H4 (cell line): ENCODE measurements at regions not wholly inside any gene's neighbourhood (a gene's known extent, or its start where the extent isn't known, plus 50 kb on each side); places are given as distances from the start of the nearest gene placed in this dataset.

Experiments used
- DNase-seq: peaks from one replicate; pipeline ENCODE4 v3.0.0-alpha.2; 2015; ENCODE audit warnings: low spot score

DNA sequence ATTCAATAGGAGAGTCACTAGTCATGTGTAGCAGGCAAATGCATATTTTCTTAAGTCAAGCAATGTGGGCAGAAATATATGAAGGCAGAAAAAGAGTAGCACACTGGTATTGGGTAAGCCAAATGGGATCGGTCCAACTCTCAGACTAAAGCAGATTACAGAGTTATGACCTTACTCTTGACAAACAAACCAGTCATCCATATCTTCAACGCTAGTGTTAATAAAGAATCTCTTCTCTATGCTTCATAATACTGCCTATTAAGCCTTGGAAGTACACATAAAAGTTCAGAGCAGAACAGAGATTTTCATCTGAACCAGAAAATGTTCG lies 320.2 kb upstream of the JARID2 start:
- no peak for DNase-seq

GRCh38 chr6:14927398-14927797 lies 318.5 kb upstream of the JARID2 start:
- no peak for DNase-seq

GRCh38 chr6:14929291-14929690 lies 316.6 kb upstream of the JARID2 start:
- no peak for DNase-seq

GRCh38 chr6:14930366-14930989 lies 315.4 kb upstream of the JARID2 start:
- DNase-seq, result no peak

DNA sequence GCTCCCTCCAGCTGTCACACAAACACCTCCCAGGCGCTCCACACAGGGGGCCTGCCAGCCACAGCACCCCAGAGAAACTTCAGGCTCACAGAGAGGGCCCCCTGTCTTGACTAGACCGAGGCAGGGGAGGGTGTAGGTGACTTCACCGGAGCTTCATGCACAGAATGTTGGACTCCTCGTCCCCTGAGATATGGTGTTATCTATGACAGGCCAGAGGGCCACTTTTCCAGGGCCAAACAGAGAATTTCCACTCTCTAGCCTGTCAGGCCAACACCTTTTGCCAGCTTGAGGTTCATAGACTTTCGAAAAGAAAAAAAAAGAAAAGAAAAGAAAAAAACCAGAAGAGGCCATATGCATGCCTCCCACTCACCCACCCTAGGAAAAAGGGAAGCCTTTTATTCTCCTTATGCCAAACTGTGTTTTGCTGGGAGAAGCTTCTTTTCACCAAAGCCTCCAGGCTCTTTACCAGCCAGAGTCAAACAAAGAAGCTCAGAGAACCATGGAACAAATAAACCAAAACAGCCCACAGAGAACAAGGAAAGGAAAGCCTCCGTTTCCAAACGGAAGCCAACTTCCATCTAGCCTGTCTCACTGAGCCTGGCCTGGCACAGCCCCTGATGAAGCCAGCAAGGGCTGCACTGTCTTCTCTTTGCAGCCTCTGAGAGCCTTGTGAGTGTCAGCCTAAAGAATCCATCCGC lies 313.2 kb upstream of the JARID2 start:
- DNase-seq, result no peak

DNA sequence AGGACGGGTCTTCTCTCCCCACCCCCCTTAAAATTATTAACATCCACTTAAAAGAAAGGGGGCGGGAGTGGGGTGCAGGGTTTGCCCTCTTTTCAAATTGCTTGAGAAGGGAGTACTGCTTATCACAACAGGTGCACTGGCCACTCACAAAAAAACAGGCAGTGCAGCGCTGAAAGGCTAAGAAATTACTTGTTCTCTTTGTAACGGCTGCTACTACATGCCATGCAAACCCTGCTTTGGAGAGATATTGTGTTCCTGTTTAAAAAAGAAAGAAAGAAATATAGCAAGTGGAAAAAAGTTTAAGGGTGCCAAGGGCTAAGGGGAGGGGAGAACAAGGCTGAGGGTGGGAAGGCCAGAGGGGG lies 312.7 kb upstream of the JARID2 start:
- no peak for DNase-seq

DNA sequence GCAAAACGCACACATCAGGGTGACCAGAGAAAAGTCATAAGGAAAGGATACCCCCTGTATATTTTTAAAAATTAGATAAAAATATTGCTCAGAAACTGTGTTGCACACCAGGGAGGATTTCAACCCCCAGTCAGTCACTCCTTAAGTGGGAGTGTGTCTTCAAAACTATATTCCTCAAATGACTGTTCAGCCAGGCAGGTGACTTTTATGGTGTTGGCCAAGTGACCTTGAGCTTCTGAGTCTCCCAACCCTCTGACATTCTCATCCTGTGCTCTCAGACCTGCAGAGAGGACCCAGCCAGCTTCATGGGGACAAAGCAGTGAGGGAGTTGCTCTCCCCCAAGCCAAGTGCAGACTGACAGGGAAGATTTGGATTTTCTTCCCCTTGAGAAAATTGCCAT lies 311.9 kb upstream of the JARID2 start:
- DNase-seq, result no peak

GRCh38 chr6:14934844-14935243 lies 311.0 kb upstream of the JARID2 start:
- no peak for DNase-seq

GRCh38 chr6:14936861-14937260 lies 309.0 kb upstream of the JARID2 start:
- DNase-seq, result no peak

DNA sequence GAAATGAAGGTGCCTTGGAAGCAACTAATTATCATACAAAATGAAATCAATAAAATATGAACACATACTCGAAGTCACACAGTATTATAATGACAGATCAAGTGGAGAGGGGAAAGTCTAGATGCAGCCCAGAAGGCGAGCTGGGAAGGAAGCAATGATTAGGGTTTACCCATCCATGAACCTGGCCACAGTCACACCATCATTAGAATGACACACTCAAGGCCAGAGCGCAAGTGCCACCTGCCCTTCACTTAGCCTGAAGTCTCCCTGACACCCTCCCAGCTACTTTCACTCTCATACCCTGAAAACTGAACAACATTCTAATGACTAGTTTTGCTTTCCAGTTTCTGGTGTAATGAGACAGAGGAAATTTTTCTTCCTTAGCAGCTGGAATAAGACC lies 302.8 kb upstream of the JARID2 start:
- no peak for DNase-seq

- no peak for DNase-seq
Observed at GRCh38 chr6:14944593-14944992, 301.3 kb upstream of the JARID2 start.

GRCh38 chr6:14945461-14946185 lies 300.2 kb upstream of the JARID2 start:
- DNase-seq, result no peak

DNA sequence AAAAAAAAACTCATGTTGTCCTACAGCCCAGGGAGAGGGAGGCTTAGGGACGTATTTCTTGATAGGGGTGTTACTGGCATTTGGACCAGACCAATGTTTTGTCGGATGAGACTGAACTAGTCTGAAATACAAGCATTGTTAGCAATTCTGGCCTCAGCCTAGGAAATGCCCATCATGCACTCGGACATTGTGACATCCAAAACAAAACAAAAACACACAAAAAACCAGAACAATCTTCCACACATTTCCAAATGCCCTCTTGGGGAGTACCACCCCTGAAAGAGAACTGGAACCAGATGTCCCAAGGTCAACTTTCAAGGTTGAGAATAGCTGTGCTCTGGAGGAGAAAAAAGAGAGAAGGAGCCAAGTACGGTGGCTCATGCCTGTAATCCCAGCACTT lies 299.1 kb upstream of the JARID2 start:
- no peak for DNase-seq

GRCh38 chr6:14948586-14949245 lies 297.2 kb upstream of the JARID2 start:
- DNase-seq, result no peak

- DNase-seq, result no peak
Observed at GRCh38 chr6:14950103-14950969, 295.5 kb upstream of the JARID2 start.

DNA sequence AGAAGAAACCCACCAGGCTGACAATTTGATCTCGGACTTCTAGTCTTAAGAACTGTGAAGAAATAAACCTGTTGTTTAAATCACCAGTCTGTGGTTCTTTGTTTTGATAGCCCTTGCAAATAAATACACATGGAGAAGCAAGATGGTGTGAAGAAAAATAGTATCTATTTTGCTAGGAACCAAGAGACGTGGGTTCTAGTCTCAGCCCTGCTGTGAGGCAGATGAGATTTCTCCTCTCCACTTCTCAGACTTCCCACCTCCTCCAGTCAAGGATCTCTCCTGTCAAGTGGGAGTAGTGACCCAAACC lies 294.9 kb upstream of the JARID2 start:
- no peak for DNase-seq

- DNase-seq, result no peak
Observed at GRCh38 chr6:14951704-14952103, 294.2 kb upstream of the JARID2 start.

DNA sequence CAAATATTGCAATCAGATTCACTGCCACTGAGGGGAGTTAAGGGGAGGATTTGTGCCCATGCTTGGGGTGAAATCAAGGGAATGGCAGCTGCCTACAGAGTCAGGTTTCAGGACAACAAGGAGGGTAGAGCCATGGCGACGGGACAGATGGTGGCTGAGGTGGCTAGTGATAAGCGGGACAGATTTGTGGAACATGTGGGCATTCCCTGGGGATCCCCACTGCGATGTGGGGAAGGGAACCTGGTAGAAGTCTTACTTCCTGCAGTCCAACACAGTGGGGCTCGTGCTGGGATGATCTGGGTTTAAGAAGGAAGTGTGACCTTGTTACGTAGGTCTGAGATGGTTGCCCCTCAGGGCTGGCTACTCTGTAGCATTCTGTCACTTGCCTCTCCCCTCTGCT lies 292.0 kb upstream of the JARID2 start:
- DNase-seq, result no peak

DNA sequence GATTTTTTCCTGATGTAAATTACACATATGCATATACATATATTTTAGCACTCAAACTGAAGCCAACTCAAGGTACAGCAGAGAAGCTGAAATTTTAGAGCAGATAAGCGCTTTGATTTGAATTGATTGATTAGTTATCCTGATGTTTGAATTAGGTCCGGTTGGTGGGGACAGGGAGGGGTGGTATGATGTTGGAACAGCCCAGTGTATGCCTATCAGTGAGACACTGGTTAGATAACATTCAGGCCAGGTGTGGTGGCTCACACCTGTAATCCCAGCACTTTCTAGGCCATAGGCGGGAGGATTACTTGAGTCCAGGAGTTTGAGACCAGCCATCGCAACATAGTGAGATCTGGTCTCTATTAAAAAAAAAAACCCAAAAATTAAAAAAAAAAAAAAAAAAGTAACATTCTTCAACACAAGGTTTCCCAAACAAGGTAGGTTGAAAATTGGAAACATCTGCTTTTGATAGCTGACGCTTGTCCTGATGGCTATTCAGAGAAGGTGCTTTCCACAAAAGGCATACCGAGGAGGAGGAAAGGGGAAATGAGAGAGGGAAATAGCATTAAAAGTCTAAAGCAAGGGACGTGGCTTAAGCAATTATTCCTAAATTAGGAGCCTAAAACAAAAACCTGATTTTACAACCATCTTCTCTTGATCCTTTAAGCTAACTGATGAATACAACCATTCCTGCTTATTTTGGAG lies 288.4 kb upstream of the JARID2 start:
- DNase-seq, result no peak

DNA sequence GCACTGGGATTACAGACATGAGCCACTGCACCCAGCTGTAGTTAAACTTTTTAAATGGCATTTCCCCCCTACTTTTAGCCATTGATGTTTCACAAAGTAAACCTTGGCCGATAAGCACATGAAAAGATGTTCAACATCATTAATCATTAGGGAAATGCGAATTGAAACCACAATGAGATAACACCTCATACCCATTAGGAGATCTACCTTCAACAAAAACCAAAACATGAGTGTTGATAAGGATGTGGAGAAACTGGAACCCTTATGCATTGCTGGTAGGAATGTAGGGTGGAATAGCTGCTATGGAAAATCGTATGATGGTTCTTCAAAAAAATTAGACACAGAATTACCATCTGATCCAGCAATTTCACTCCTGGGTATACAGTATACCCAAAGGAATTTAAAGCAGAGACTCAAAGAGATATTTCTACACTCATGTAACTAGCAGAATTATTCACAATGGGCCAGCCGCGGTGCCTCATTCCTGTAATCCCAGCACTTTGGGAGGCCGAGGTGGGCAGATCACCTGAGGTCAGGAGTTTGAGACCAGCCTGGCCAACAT lies 286.5 kb upstream of the JARID2 start:
- DNase-seq, result no peak
